ENCODE measurements at regions not wholly inside any gene's neighbourhood (a gene's known extent, or its start where the extent isn't known, plus 50 kb on each side); places are given as distances from the start of the nearest gene placed in this dataset.
A peak's percentile ranks its signal among the peaks of the same experiment; 100 is the strongest.
"Not testable (repeated sequence)": the region's sequence is repeated elsewhere in the genome, so short reads cannot be mapped to it uniquely, and the experiment has no call there.

DNA sequence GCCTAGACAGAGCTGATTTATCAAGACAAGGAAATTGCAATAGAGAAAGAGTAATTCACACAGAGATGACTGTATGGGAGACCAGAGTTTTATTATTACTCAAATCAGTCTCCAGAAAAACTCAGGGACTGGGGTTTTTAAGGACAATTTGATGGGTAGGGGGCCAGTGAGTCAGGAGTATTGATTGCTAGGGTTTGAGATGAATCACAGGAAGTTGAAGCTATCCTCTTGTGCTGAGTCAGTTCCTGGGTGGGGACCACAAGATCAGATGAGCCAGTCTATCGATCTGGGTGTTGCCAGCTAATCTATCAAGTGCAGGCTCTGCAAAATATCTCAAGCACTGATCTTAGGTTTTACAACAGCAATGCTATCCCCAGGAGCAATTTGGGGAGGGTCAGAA lies 87.4 kb upstream of the TGIF2LY start:
- not testable (repeated sequence) for DNase-seq

DNA sequence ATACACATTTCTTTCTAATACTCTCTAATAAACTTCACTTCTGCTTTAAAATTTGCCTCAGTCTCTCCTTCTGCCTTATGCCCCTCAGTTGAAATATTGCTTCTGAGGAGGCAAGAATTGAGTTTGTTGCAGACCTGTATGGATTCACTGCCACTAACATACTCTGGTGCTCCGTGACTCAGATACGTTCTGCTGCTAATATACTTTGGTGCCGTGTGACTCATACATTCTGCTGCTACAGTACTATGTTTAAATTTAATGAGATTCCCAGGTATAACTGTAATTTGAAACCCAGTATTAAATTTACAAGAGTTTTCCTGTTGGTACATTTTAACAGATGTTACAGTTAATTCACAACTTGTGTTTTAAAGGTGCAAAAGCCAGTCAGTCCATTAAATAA lies 84.3 kb upstream of the TGIF2LY start:
- DNase-seq: not testable (repeated sequence)

DNA sequence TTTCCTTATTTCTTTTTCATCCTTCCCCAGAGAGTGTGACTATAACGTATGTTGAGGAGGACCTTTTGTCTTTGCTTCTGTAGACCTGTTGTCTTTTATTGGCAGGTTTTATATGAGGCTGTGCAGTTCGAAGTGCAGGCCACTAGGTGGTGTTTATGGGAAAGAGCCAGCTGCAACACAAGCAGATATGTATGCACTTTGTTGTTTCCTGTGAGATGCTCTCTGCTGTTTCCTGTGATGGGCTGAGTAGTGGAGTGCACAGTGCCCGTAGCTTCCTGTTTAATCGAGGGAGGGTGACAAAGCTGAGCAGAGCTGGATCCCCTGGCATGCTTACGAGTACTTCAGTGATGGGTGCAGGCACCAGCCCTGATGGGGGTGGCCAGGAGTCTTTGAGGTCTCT lies 51.8 kb upstream of the TGIF2LY start:
- peak; percentile 14 for DNase-seq

Measured in right hindlimb (tissue), 1 donor.